GM12872 (cell line): ENCODE measurements at regions not wholly inside any gene's neighbourhood (a gene's known extent, or its start where the extent isn't known, plus 50 kb on each side); places are given as distances from the start of the nearest gene placed in this dataset.

Source experiments
- CTCF ChIP-seq: IDR thresholded peaks from 3 replicates; pipeline ENCODE4 v1.5.1; 2011; ENCODE audit warnings: low read depth, mild to moderate bottlenecking, low read length, moderate library complexity; ENCODE audit not compliant: insufficient read depth

DNA sequence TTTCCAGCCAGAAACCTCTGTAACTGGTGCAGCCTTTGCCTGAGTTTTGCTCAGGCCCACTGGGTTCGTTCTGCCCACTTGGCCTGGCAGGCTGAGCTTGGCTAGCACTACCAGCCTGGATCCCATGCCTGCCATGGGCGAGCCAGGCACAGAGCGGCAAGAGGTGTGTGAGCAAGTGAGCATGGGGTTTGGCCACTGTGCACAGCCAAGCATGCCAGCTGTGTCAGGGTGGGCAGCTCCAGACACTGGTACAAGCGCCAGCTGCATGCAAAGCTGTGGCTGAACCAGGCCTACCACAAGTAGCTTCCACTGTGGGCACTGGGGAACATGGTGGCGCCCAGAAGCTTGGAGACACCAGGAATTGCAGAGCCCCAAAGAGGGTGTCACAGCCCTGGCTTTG lies 56.3 kb upstream of the LDAH start:
- no peak for TF ChIP-seq CTCF

DNA sequence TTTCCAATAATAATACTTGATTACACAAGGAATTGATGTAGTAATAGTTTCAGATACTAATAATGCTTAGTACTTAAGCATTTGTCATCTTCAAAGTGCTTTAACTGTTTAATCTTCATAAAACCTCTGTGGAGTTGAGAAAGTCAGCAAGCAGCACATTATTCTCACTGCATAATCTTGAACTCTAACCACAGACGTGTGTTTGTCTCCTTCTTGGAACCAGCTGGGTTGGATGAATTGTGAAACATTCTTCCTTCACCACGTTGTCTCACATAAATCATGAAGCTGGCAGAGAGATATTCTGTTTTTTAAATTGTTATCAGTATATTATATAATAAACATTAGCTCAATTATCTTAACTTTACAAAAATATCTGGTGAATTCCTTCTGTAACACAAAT lies 55.1 kb upstream of the LDAH start:
- TF ChIP-seq CTCF: no peak
